A673 (cell line): ENCODE measurements at regions not wholly inside any gene's neighbourhood (a gene's known extent, or its start where the extent isn't known, plus 50 kb on each side); places are given as distances from the start of the nearest gene placed in this dataset.
"Not testable (repeated sequence)": the region's sequence is repeated elsewhere in the genome, so short reads cannot be mapped to it uniquely, and the experiment has no call there.

Experiments
- BruUV-seq: library from RNA; stranded (reverse); fragments of 400-500 nt; replicated peaks from 2 replicates; lab custom pipeline; 2021; lab: Mats Ljungman, UMichigan
- CTCF ChIA-PET: fragments of 300-600 bp; sonication (Branson Sonifier 250); formaldehyde crosslinking; loops from one replicate; lab custom pipeline; 2022; ENCODE audit warnings: antibody characterized with exemption; lab: Charles Lee
- POLR2A ChIA-PET: fragments of 300-600 bp; sonication (Branson Sonifier 250); formaldehyde crosslinking; loops from one replicate; lab custom pipeline; 2022; ENCODE audit warnings: antibody characterized with exemption; ENCODE audit not compliant: low non-redundant PET; lab: Charles Lee
- DNase-seq: peaks from one replicate; pipeline ENCODE4 v3.0.0-alpha.2; 2015; ENCODE audit warnings: low spot score
- H3K27ac ChIP-seq: fragments of 200-600 bp; sonication (generic); 2 replicates; pipeline ENCODE4 v1.5.1; 2016; ENCODE audit warnings: mixed run types, low read depth, mild to moderate bottlenecking, mixed read lengths, antibody characterized with exemption, low read length; ENCODE audit not compliant: poor library complexity, severe bottlenecking
- H3K27me3 ChIP-seq: fragments of 200-600 bp; sonication (generic); replicated peaks from 2 replicates; pipeline ENCODE4 v1.6.1; 2017; ENCODE audit warnings: mixed run types, low read depth, mild to moderate bottlenecking, mixed read lengths, antibody characterized with exemption, low read length; ENCODE audit not compliant: insufficient read depth, poor library complexity
- H3K36me3 ChIP-seq: fragments of 200-600 bp; sonication (generic); 2 replicates; pipeline ENCODE4 v1.6.1; 2016; ENCODE audit warnings: mixed run types, mild to moderate bottlenecking, mixed read lengths, antibody characterized with exemption, low read length; ENCODE audit not compliant: insufficient read depth, poor library complexity, severe bottlenecking
- H3K4me1 ChIP-seq: fragments of 200-600 bp; sonication (generic); 2 replicates; pipeline ENCODE4 v1.6.1; 2017; ENCODE audit warnings: mixed run types, mild to moderate bottlenecking, mixed read lengths, antibody characterized with exemption, low read length; ENCODE audit not compliant: insufficient read depth, poor library complexity, severe bottlenecking
- H3K4me3 ChIP-seq: fragments of 200-600 bp; sonication (generic); 2 replicates; pipeline ENCODE4 v1.5.1; 2016; ENCODE audit warnings: low read depth, mixed run types, mild to moderate bottlenecking, mixed read lengths, low read length; ENCODE audit not compliant: poor library complexity, severe bottlenecking
- H3K9me3 ChIP-seq: fragments of 200-600 bp; sonication (generic); 2 replicates; pipeline ENCODE4 v1.6.1; 2016; ENCODE audit warnings: mixed run types, low read depth, mild to moderate bottlenecking, mixed read lengths, antibody characterized with exemption, low read length; ENCODE audit not compliant: poor library complexity, severe bottlenecking
- EZH2 ChIP-seq: fragments of 200-600 bp; sonication (generic); IDR thresholded peaks from 2 replicates; pipeline ENCODE4 v1.6.1; 2017; ENCODE audit warnings: borderline replicate concordance, low read depth, mild to moderate bottlenecking, mixed read lengths, antibody characterized with exemption, low read length; ENCODE audit not compliant: poor library complexity, severe bottlenecking
- intact Hi-C: fragments of 100-400 bp; cut with micrococcal nuclease; formaldehyde crosslinking; loops from one replicate; pipeline ENCODE4 v1.10.0; 2022; ENCODE audit not compliant: unreplicated experiment
- TF ChIP-seq, protein P1 (sequence below): fragments of 300-800, 200-600 bp; sonication (generic); conservative IDR thresholded peaks from 2 replicates; pipeline ENCODE4 v1.5.1; 2017; ENCODE audit warnings: low read depth, mild to moderate bottlenecking, antibody characterized with exemption, low read length, moderate library complexity, mixed read lengths

- no peak overlapping the region for H3K27ac ChIP-seq
- intact Hi-C loops: no loop called here
- DNase-seq: no peak
Measured at GRCh38 chr15:96648866-96649265, 318.4 kb downstream of the NR2F2 start.

GRCh38 chr15:96657096-96657495 is 326.6 kb downstream of the NR2F2 start:
- DNase-seq: no peak
- intact Hi-C loops: no loop called here
- POLR2A ChIA-PET: no interaction called here
- H3K4me1 ChIP-seq: no peaks in the 10 kb centered on the region
- H3K9me3 ChIP-seq: no peaks in the 10 kb centered on the region
- no peak overlapping the region for H3K27ac ChIP-seq
- no peak overlapping the region for H3K4me3 ChIP-seq
- H3K27me3 ChIP-seq: no peaks in the 10 kb centered on the region
- no TSS peak for BruUV-seq
- TF ChIP-seq, protein P1, sequence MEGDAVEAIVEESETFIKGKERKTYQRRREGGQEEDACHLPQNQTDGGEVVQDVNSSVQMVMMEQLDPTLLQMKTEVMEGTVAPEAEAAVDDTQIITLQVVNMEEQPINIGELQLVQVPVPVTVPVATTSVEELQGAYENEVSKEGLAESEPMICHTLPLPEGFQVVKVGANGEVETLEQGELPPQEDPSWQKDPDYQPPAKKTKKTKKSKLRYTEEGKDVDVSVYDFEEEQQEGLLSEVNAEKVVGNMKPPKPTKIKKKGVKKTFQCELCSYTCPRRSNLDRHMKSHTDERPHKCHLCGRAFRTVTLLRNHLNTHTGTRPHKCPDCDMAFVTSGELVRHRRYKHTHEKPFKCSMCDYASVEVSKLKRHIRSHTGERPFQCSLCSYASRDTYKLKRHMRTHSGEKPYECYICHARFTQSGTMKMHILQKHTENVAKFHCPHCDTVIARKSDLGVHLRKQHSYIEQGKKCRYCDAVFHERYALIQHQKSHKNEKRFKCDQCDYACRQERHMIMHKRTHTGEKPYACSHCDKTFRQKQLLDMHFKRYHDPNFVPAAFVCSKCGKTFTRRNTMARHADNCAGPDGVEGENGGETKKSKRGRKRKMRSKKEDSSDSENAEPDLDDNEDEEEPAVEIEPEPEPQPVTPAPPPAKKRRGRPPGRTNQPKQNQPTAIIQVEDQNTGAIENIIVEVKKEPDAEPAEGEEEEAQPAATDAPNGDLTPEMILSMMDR: peak; percentile 37; the same call in 1 of the 2 replicates
- TF ChIP-seq EZH2: no peak
- CTCF ChIA-PET: no interaction called here
- no peaks in the 10 kb centered on the region for H3K36me3 ChIP-seq

More at GRCh38 chr15:96648866-96649265, 318.4 kb downstream of the NR2F2 start:
- Histone ChIP-seq H3K9me3 (no peaks in the 10 kb centered on the region), H3K27me3 (no peaks in the 10 kb centered on the region), H3K4me1 (no peaks in the 10 kb centered on the region), H3K36me3 (no peaks in the 10 kb centered on the region), H3K4me3 (no peak overlapping the region)
- no peak for TF ChIP-seq EZH2
- TF ChIP-seq, protein P1: no peak
- POLR2A ChIA-PET: interaction anchor here (0.6 kb wide), 1 partner anchor 15 kb away, joined by 4 read pairs; no protein-coding TSS in a partner anchor
- BruUV-seq: no TSS peak
- CTCF ChIA-PET: no interaction called here

DNA sequence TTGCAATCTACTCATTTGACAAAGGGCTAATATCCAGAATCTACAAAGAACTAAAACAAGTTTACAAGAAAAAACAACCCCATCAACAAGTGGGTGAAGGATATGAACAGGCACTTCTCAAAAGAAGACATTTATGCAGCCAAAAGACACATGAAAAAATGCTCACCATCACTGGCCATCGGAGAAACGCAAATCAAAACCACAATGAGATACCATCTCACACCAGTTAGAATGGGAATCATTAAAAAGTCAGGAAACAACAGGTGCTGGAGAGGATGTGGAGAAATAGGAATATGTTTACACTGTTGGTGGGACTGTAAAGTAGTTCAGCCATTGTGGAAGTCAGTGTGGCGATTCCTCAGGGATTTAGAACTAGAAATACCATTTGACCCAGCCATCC is 336.5 kb downstream of the NR2F2 start:
- BruUV-seq, CTCF ChIA-PET, DNase-seq, H3K27me3 ChIP-seq, H3K9me3 ChIP-seq, POLR2A ChIA-PET, intact Hi-C loops, H3K36me3 ChIP-seq, H3K4me3 ChIP-seq, H3K27ac ChIP-seq, H3K4me1 ChIP-seq: not testable (repeated sequence)

- TF ChIP-seq EZH2: no peak
- TF ChIP-seq, protein P1: no peak
- no peaks in the 10 kb centered on the region for H3K4me1 ChIP-seq
- intact Hi-C loops: no loop called here
- no peaks in the 10 kb centered on the region for H3K27me3 ChIP-seq
- DNase-seq: no peak
- no peaks in the 10 kb centered on the region for H3K9me3 ChIP-seq
- no TSS peak for BruUV-seq
- no peaks in the 10 kb centered on the region for H3K36me3 ChIP-seq
- ChIA-PET CTCF (no interaction called here), POLR2A (interaction anchor here (0.6 kb wide), 1 partner anchor 16 kb away, joined by 3 read pairs; no protein-coding TSS in a partner anchor)
- H3K27ac ChIP-seq: no peak overlapping the region
- no peak overlapping the region for H3K4me3 ChIP-seq
Measured at GRCh38 chr15:96670389-96670788, 339.9 kb downstream of the NR2F2 start.
